A673 (cell line): ENCODE measurements at regions not wholly inside any gene's neighbourhood (a gene's known extent, or its start where the extent isn't known, plus 50 kb on each side); places are given as distances from the start of the nearest gene placed in this dataset.

Source experiments
- CTCF ChIP-seq: fragments of 300-800, 200-600 bp; sonication (generic); conservative IDR thresholded peaks from 2 replicates; pipeline ENCODE4 v1.5.1; 2017; ENCODE audit warnings: low read depth, mild to moderate bottlenecking, antibody characterized with exemption, low read length, moderate library complexity, mixed read lengths
- EZH2 ChIP-seq: fragments of 200-600 bp; sonication (generic); IDR thresholded peaks from 2 replicates; pipeline ENCODE4 v1.6.1; 2017; ENCODE audit warnings: borderline replicate concordance, low read depth, mild to moderate bottlenecking, mixed read lengths, antibody characterized with exemption, low read length; ENCODE audit not compliant: poor library complexity, severe bottlenecking

GRCh38 chr14:97443412-97443811, 646.2 kb downstream of the VRK1 start:
- TF ChIP-seq CTCF (no peak), EZH2 (no peak)
